ENCODE measurements at regions not wholly inside any gene's neighbourhood (a gene's known extent, or its start where the extent isn't known, plus 50 kb on each side); places are given as distances from the start of the nearest gene placed in this dataset.

GRCh38 chr5:174479325-174479724, 245.1 kb upstream of the MSX2 start:
- Histone ChIP-seq H3K27ac (no peak overlapping the region), H3K36me3 (no peaks in the 10 kb centered on the region), H3K27me3 (peaks cover 0 to 8% of the 10 kb centered on the region in 2 donors), H3K4me3 (no peak overlapping the region), H3K4me1 (no peaks in the 10 kb centered on the region), H3K9me3 (peaks cover 0 to 13% (median 4%) of the 10 kb centered on the region in 3 donors)
- no peak for DNase-seq
- intact Hi-C loops (cut with DNase I; ENCODE audit: low total_unique reads), result no loop called here
- no peak for TF ChIP-seq CTCF (IDR thresholded peaks at IDR 0.05)

- intact Hi-C loops (cut with DNase I; ENCODE audit: low total_unique reads), result no loop called here
- Histone ChIP-seq H3K4me1 (no peaks in the 10 kb centered on the region), H3K27me3 (peaks cover 0 to 8% of the 10 kb centered on the region in 2 donors), H3K4me3 (no peak overlapping the region), H3K36me3 (no peaks in the 10 kb centered on the region), H3K9me3 (peaks cover 0 to 16% (median 6%) of the 10 kb centered on the region in 3 donors), H3K27ac (no peak overlapping the region)
- TF ChIP-seq CTCF (IDR thresholded peaks at IDR 0.05), result no peak
- DNase-seq, result no peak
Measured at GRCh38 chr5:174481737-174482136, 242.6 kb upstream of the MSX2 start.

GRCh38 chr5:174482607-174483024, 241.8 kb upstream of the MSX2 start:
- TF ChIP-seq CTCF (IDR thresholded peaks at IDR 0.05), result no peak
- H3K36me3 ChIP-seq, result no peaks in the 10 kb centered on the region
- no peaks in the 10 kb centered on the region for H3K4me1 ChIP-seq
- no peak overlapping the region for H3K27ac ChIP-seq
- no peak overlapping the region for H3K4me3 ChIP-seq
- DNase-seq, result no peak
- intact Hi-C loops (cut with DNase I; ENCODE audit: low total_unique reads), result no loop called here
- H3K9me3 ChIP-seq, result peaks cover 0 to 16% (median 6%) of the 10 kb centered on the region in 3 donors
- peaks cover 0 to 8% of the 10 kb centered on the region in 2 donors for H3K27me3 ChIP-seq

GRCh38 chr5:174483411-174483810, 241.0 kb upstream of the MSX2 start:
- Histone ChIP-seq H3K36me3 (no peaks in the 10 kb centered on the region), H3K9me3 (peaks cover 0 to 16% (median 6%) of the 10 kb centered on the region in 3 donors), H3K4me3 (no peak overlapping the region), H3K4me1 (no peaks in the 10 kb centered on the region), H3K27me3 (peaks cover 0 to 8% of the 10 kb centered on the region in 2 donors), H3K27ac (no peak overlapping the region)
- DNase-seq, result no peak
- intact Hi-C loops (cut with DNase I; ENCODE audit: low total_unique reads), result no loop called here
- no peak for TF ChIP-seq CTCF (IDR thresholded peaks at IDR 0.05)

- Histone ChIP-seq H3K4me1 (no peaks in the 10 kb centered on the region), H3K27me3 (no peaks in the 10 kb centered on the region), H3K27ac (no peak overlapping the region), H3K4me3 (no peak overlapping the region), H3K9me3 (peaks cover 0 to 6% (median 4%) of the 10 kb centered on the region in 3 donors), H3K36me3 (no peaks in the 10 kb centered on the region)
- no peak for TF ChIP-seq CTCF (IDR thresholded peaks at IDR 0.05)
- intact Hi-C loops (cut with DNase I; ENCODE audit: low total_unique reads), result no loop called here
- DNase-seq, result no peak
Measured at GRCh38 chr5:174489215-174489614, 235.2 kb upstream of the MSX2 start.
